ENCODE measurements at regions not wholly inside any gene's neighbourhood (a gene's known extent, or its start where the extent isn't known, plus 50 kb on each side); places are given as distances from the start of the nearest gene placed in this dataset.

DNA sequence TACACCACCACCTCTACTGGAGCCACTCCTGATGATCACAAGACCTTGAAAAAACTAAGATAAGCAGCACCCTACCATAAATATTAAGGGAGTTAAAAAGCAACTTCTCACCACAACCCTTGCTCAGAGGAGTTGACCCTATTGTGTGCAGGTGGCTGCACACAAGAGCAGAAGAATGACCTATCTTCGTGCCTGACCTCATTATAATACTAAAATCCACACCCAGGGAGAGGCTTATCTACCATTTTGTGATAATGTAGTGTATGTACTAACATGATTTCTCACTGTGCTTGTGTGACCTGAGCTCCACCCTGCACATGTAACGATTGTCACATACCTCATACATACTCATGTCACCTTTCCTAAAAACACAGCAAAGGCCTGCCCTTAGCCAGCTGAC is 205.0 kb upstream of the MBL2 start:
- no peak overlapping the region for H3K4me3 ChIP-seq (ENCODE audit: low read depth, low read length)
- no peak for DNase-seq (ENCODE audit: low read depth)
- TF ChIP-seq, protein P1, sequence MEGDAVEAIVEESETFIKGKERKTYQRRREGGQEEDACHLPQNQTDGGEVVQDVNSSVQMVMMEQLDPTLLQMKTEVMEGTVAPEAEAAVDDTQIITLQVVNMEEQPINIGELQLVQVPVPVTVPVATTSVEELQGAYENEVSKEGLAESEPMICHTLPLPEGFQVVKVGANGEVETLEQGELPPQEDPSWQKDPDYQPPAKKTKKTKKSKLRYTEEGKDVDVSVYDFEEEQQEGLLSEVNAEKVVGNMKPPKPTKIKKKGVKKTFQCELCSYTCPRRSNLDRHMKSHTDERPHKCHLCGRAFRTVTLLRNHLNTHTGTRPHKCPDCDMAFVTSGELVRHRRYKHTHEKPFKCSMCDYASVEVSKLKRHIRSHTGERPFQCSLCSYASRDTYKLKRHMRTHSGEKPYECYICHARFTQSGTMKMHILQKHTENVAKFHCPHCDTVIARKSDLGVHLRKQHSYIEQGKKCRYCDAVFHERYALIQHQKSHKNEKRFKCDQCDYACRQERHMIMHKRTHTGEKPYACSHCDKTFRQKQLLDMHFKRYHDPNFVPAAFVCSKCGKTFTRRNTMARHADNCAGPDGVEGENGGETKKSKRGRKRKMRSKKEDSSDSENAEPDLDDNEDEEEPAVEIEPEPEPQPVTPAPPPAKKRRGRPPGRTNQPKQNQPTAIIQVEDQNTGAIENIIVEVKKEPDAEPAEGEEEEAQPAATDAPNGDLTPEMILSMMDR (IDR thresholded peaks at IDR 0.05; ENCODE audit: insufficient read depth, low read depth, low read length), result no peak

DNA sequence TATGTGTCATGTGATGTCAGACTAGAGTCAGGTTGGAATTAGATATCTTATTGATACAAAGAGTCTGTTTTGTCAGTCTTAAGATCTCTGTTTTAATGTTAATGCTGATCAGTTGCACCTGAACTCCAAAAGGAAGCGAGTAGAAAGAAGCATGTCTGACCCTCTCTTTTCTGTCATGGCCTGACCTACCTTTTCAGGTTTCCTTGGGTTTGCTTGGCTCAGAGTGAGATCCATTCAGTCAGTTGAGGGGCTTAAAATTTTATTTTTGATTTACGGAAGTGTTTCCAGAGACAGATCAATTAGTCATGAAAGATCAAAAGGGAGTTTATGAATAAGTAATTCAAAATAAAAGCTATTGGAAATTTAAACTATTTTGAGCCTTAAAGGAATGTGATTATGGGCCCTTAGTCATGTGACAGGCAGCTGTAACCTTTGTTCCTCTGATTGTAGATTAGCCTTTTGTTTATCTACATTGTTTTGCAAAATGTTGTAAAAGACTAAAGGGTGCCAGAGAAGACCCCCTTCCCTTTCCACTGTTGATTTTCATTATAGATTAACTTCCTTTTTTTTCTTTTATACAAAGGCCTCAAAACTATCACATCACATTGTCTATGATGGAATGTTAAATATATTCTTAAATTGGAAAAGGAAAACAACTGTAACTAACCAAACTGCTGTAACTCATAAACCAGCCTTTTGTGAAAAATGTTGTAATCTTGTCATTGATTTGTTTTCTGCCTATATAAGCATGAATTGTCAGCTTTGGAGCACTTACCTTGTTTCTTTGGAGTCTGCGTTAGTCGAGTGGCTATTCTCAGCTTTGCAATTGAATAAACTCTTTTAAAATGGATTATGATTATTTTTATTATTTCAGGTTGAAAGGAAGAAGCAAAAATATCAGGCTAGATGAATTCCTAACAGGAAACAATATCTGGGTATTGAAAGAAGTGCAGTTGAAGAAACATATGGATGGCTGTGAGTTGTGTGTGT is 195.5 kb upstream of the MBL2 start:
- no peak overlapping the region for H3K4me3 ChIP-seq (ENCODE audit: low read depth, low read length)
- TF ChIP-seq, protein P1 (IDR thresholded peaks at IDR 0.05; ENCODE audit: insufficient read depth, low read depth, low read length), result no peak
- no peak for DNase-seq (ENCODE audit: low read depth)

DNA sequence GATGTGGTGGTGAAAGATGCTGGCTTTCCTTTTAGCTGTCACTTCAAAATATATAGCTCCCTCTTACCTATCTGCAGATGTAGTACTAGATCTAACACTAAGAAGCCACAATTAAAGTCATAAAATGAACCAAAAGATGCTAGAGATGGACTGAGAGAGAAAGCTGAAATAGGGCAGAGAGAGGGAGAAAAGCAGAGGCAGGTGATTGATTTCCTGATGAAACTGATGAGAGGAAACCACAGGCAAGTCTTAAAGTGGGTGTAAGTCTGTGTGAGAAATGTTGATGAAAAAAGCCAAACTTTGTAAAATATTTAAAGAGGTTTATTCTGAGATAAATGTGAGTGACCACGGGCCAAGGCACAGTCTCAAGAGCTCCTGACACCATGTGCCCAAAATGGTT is 194.3 kb upstream of the MBL2 start:
- H3K4me3 ChIP-seq (ENCODE audit: low read depth, low read length), result no peak overlapping the region
- DNase-seq (ENCODE audit: low read depth), result no peak
- TF ChIP-seq, protein P1 (IDR thresholded peaks at IDR 0.05; ENCODE audit: insufficient read depth, low read depth, low read length), result no peak

DNA sequence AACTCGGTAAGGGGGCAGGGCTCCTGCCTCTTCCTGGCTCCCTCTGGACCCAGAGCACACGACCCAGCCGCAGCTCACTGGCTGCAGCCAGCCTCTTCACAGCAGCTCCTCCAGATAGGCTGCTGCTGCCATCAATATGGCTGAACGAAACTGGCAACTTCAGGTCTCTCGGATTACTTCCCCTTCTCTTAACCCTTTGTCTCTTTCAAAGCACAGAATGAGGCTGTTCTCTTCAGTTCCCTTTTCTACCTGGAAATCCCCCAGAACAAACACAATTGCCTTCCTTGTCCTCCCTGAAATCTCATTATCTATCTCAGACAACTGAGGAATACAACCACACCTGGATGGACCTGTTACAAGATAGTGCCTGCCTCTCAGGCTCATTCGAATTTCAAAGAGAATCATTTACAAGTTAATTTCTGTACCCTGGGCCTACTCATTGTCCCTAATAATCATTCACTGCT is 193.4 kb upstream of the MBL2 start:
- no peak for DNase-seq (ENCODE audit: low read depth)
- no peak overlapping the region for H3K4me3 ChIP-seq (ENCODE audit: low read depth, low read length)
- TF ChIP-seq, protein P1 (IDR thresholded peaks at IDR 0.05; ENCODE audit: insufficient read depth, low read depth, low read length), result no peak

DNA sequence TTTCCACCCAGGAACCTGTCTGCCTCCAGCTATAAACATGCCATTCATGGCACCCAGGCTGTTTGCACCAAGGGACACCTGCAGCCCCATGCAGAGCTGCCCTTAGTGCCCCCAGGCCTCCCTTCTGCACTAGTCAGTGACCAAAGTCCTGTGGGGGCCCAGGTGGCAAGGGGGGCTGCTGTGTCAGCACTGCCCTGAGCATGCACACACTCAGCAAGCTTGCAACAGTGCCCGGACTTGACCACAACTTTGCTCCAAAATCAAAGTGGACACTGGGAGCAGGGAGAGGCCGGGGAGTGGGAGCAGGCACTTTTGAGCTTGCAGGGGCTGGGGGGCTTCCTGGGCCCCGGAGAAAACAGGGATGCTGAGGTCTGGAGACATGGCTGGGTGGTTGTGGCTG is 192.9 kb upstream of the MBL2 start:
- TF ChIP-seq, protein P1 (IDR thresholded peaks at IDR 0.05; ENCODE audit: insufficient read depth, low read depth, low read length), result no peak
- H3K4me3 ChIP-seq (ENCODE audit: low read depth, low read length), result no peak overlapping the region
- DNase-seq (ENCODE audit: low read depth), result no peak

DNA sequence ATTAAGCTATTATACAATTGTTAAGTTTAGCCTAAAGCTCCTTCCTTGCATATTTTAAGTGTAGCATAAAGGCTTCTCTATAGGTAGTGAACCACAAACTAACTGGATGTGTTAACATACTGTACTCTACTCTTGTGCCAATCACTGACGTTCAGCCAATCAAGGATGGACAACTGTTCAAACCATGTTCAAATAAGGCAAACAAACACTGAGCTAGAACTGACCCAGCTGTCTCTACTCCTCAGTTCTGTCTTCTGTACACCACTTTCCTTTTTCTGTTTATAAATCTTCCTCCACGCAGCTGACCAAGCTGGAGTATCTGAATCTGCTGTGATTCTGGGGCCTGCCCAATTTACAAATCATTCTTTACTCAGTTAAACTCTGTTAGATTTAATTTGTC is 188.7 kb upstream of the MBL2 start:
- TF ChIP-seq, protein P1 (IDR thresholded peaks at IDR 0.05; ENCODE audit: insufficient read depth, low read depth, low read length), result no peak
- H3K4me3 ChIP-seq (ENCODE audit: low read depth, low read length), result no peak overlapping the region
- DNase-seq (ENCODE audit: low read depth), result peak; percentile 11
